ENCODE measurements at regions not wholly inside any gene's neighbourhood (a gene's known extent, or its start where the extent isn't known, plus 50 kb on each side); places are given as distances from the start of the nearest gene placed in this dataset.

DNA sequence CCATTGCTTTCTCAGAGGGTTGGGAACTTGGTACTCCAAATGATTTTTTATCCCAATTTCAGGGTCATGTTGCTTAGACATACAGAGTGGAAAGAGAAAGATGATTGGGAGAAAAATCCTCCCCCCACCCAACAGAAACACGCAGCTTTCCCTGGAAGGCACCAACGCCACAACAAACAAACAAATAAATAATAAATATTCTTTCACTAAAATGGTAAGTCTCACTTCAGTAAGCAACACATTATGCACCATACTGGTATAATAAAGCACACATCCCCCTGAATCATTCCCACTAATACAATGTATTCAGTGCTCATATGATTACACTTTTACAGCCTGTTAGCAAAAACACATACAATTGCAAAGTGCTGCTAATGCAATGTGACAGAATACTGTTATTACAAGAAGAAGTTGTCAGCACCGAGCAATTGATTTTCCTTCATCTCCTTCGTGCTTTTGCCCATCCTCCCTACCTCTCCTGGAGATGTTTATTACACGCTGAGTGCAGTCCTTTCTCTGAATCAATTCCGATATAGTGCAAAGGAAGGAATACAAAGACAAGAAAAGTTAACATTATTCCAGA, 359.9 kb downstream of the TXNL1 start:
- WGBS, 2 donors (ENCODE audit: low coverage in 1 of 2): 69 to 74% methylated on average over 6 of the region's 6 CpGs
- no peak for ATAC-seq
- Histone ChIP-seq H3K27ac (no peak overlapping the region), H3K9me3 (no peaks in the 10 kb centered on the region), H3K36me3 (no peaks in the 10 kb centered on the region), H3K4me3 (no peak overlapping the region), H3K4me1 (no peaks in the 10 kb centered on the region), H3K27me3 (no peaks in the 10 kb centered on the region)
- TF ChIP-seq POLR2A (IDR thresholded peaks at IDR 0.05): no peak
- no peak for TF ChIP-seq POLR2AphosphoS5 (IDR thresholded peaks at IDR 0.05)
- no peak for TF ChIP-seq EP300 (IDR thresholded peaks at IDR 0.05)
- TF ChIP-seq, protein P1, sequence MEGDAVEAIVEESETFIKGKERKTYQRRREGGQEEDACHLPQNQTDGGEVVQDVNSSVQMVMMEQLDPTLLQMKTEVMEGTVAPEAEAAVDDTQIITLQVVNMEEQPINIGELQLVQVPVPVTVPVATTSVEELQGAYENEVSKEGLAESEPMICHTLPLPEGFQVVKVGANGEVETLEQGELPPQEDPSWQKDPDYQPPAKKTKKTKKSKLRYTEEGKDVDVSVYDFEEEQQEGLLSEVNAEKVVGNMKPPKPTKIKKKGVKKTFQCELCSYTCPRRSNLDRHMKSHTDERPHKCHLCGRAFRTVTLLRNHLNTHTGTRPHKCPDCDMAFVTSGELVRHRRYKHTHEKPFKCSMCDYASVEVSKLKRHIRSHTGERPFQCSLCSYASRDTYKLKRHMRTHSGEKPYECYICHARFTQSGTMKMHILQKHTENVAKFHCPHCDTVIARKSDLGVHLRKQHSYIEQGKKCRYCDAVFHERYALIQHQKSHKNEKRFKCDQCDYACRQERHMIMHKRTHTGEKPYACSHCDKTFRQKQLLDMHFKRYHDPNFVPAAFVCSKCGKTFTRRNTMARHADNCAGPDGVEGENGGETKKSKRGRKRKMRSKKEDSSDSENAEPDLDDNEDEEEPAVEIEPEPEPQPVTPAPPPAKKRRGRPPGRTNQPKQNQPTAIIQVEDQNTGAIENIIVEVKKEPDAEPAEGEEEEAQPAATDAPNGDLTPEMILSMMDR (IDR thresholded peaks at IDR 0.05): no peak

DNA sequence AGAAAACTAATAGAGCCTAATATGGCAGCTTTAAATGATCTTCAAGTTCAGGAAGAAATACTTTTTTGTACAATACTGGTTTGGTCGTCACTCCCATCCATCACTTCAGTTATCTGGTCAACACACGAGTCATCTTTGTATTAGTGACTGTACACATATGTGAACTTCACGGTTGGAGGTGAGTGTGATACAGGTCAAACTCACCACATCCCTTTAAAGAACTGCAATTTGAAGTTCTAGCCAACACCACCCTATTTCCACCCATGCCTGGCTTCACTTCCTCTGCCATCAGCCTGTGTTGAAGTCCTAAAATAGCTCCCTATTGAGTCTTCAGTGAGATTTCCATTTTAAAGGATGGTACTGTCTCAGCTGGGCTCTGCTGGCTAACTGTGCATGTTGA, 361.9 kb downstream of the TXNL1 start:
- H3K4me3 ChIP-seq: no peak overlapping the region
- H3K36me3 ChIP-seq: no peaks in the 10 kb centered on the region
- no peaks in the 10 kb centered on the region for H3K4me1 ChIP-seq
- ATAC-seq: no peak
- no peaks in the 10 kb centered on the region for H3K27me3 ChIP-seq
- no peak overlapping the region for H3K27ac ChIP-seq
- no peaks in the 10 kb centered on the region for H3K9me3 ChIP-seq
- TF ChIP-seq EP300 (IDR thresholded peaks at IDR 0.05) (no peak), POLR2A (IDR thresholded peaks at IDR 0.05) (no peak), POLR2AphosphoS5 (IDR thresholded peaks at IDR 0.05) (no peak)
- TF ChIP-seq, protein P1 (IDR thresholded peaks at IDR 0.05): no peak
- 67 to 92% methylated on average over 3 of the region's 3 CpGs for WGBS, 2 donors (ENCODE audit: low coverage in 1 of 2)

- H3K4me3 ChIP-seq: no peak overlapping the region
- H3K36me3 ChIP-seq: no peaks in the 10 kb centered on the region
- no peak for ATAC-seq
- H3K4me1 ChIP-seq: no peaks in the 10 kb centered on the region
- WGBS, 2 donors (ENCODE audit: low coverage in 1 of 2): 83% methylated on average over 1 of the region's 1 CpG
- H3K9me3 ChIP-seq: no peaks in the 10 kb centered on the region
- no peaks in the 10 kb centered on the region for H3K27me3 ChIP-seq
- no peak overlapping the region for H3K27ac ChIP-seq
- TF ChIP-seq POLR2AphosphoS5 (IDR thresholded peaks at IDR 0.05) (no peak), EP300 (IDR thresholded peaks at IDR 0.05) (no peak), POLR2A (IDR thresholded peaks at IDR 0.05) (no peak)
- TF ChIP-seq, protein P1 (IDR thresholded peaks at IDR 0.05): no peak
Observed at GRCh38 chr18:56273541-56274219, 364.7 kb downstream of the TXNL1 start.

- no peak for ATAC-seq
- Histone ChIP-seq H3K4me3 (no peak overlapping the region), H3K27ac (no peak overlapping the region), H3K36me3 (no peaks in the 10 kb centered on the region), H3K9me3 (no peaks in the 10 kb centered on the region), H3K27me3 (no peaks in the 10 kb centered on the region), H3K4me1 (no peaks in the 10 kb centered on the region)
- WGBS, 2 donors (ENCODE audit: low coverage in 1 of 2): 92 to 96% methylated on average over 1 of the region's 1 CpG
- TF ChIP-seq POLR2AphosphoS5 (IDR thresholded peaks at IDR 0.05): no peak
- TF ChIP-seq EP300 (IDR thresholded peaks at IDR 0.05): no peak
- TF ChIP-seq POLR2A (IDR thresholded peaks at IDR 0.05): no peak
- TF ChIP-seq, protein P1 (IDR thresholded peaks at IDR 0.05): no peak
Observed at GRCh38 chr18:56270671-56271250, 367.6 kb downstream of the TXNL1 start.

- H3K36me3 ChIP-seq: no peaks in the 10 kb centered on the region
- WGBS, 2 donors (ENCODE audit: low coverage in 1 of 2): 80 to 100% methylated on average over 1 of the region's 1 CpG
- TF ChIP-seq POLR2A (IDR thresholded peaks at IDR 0.05) (no peak), POLR2AphosphoS5 (IDR thresholded peaks at IDR 0.05) (no peak), EP300 (IDR thresholded peaks at IDR 0.05) (no peak)
- TF ChIP-seq, protein P1 (IDR thresholded peaks at IDR 0.05): no peak
- no peak for ATAC-seq
- no peaks in the 10 kb centered on the region for H3K9me3 ChIP-seq
- H3K4me1 ChIP-seq: no peaks in the 10 kb centered on the region
- no peak overlapping the region for H3K27ac ChIP-seq
- H3K4me3 ChIP-seq: no peak overlapping the region
- no peaks in the 10 kb centered on the region for H3K27me3 ChIP-seq
Observed at GRCh38 chr18:56269958-56270357, 368.4 kb downstream of the TXNL1 start.

Measured in gastroesophageal sphincter (tissue), 4 donors.